Stomach (tissue), 8 donors: ENCODE measurements at regions not wholly inside any gene's neighbourhood (a gene's known extent, or its start where the extent isn't known, plus 50 kb on each side); places are given as distances from the start of the nearest gene placed in this dataset.

ENCODE experiments used
- DNase-seq, 2 donors: peaks; one replicate each; pipeline versions ENCODE4 v3.0.0 to v3.0.0-alpha.2; 2013 to 2019
- H3K27ac ChIP-seq, 5 donors: fragments of 200-600 bp in 4 of 5; sonication (generic) in 4 of 5; one replicate each; pipeline ENCODE4 v1.5.1; 2013 to 2019; ENCODE audit warnings: mild to moderate bottlenecking in 1 of 5, moderate library complexity in 1 of 5
- H3K27me3 ChIP-seq, 3 donors: fragments of 200-600 bp; sonication (generic); one replicate each; pipeline ENCODE4 v1.5.1; 2017 to 2019; ENCODE audit warnings: mixed run types in 1 of 3
- H3K36me3 ChIP-seq, 4 donors: fragments of 200-600 bp; sonication (generic); 1 replicate in 3 of 4; 2 replicates in 1 of 4; pipeline ENCODE4 v1.5.1; 2016 to 2019
- H3K4me1 ChIP-seq, 4 donors: fragments of 200-600 bp; sonication (generic); one replicate each; pipeline ENCODE4 v1.5.1; 2016 to 2019
- H3K4me3 ChIP-seq, 4 donors: fragments of 200-600 bp; sonication (generic) in 3 of 4; one replicate each; pipeline ENCODE4 v1.5.1; 2016 to 2019; ENCODE audit warnings: mild to moderate bottlenecking in 1 of 4
- H3K9me3 ChIP-seq, 4 donors: fragments of 200-600 bp; sonication (generic); one replicate each; pipeline ENCODE4 v1.5.1; 2016 to 2019
- EP300 ChIP-seq: sonication (generic); formaldehyde crosslinking; IDR thresholded peaks from one replicate; pipeline ENCODE4 v1.6.1; 2017; ENCODE audit warnings: antibody characterized with exemption
- POLR2A ChIP-seq, 4 donors: fragments of 450-650 bp; IDR thresholded peaks; one replicate each; pipeline ENCODE4 v1.6.1; 2016; ENCODE audit warnings: antibody characterized with exemption in 4 of 4, control low read depth in 2 of 4, mild to moderate bottlenecking in 1 of 4, moderate library complexity in 1 of 4
- POLR2AphosphoS5 ChIP-seq, 3 donors: sonication (generic); formaldehyde crosslinking; IDR thresholded peaks; one replicate each; pipeline ENCODE4 v1.6.1; 2016; ENCODE audit warnings: antibody characterized with exemption in 3 of 3
- WGBS, 5 donors: extraction: QIAGEN DNeasy Blood & Tissue Kit in 3 of 5; methylation state at CpG; one replicate each; pipeline versions ENCODE4 v1.1.5 to v1.1.7; 2013 to 2018; 5-methylcytosine and 5-hydroxymethylcytosine counted together
- intact Hi-C: fragments of 100-400 bp; cut with DNase I; formaldehyde crosslinking; loops from one replicate; pipeline ENCODE4 v1.15.1; 2023; ENCODE audit warnings: low total_unique reads
- TF ChIP-seq, protein P1 (sequence below), 7 experiments: fragments of 450-650 bp in 4 of 7; fragments of 200-600 bp in 3 of 7; sonication (generic) in 3 of 7; IDR thresholded peaks; one replicate each; pipeline ENCODE4 v1.5.1; 2016 to 2019; ENCODE audit warnings: antibody characterized with exemption in 7 of 7, control low read depth in 2 of 7, mild to moderate bottlenecking in 1 of 7
- donor health status: healthy with polysubstance abuse.
- donor health status: Bipolar disorder and iron deficiency.
- donor health status: healthy.

DNA sequence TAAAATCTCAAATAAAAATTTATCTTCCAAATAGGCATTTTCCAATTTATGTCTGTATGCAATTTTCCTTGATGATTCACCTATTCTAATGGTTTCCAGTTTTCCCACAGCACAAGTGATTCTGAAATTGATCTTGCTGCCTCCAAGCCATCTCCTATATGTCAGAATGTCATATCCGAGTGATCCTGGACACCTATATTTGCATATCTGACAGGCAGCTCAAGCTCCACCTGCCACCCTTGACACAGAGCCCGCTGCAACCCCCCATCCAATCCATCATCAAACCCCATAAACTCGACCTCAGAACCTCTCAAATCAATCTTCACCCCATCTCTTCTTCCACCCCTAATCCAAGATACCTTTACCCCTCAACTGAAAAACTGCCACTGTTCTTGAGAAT lies 579.5 kb downstream of the EPHB1 start:
- Histone ChIP-seq H3K4me3 (no peak overlapping the region), H3K4me1 (no peaks in the 10 kb centered on the region), H3K27me3 (no peaks in the 10 kb centered on the region), H3K27ac (no peak overlapping the region), H3K36me3 (no peaks in the 10 kb centered on the region), H3K9me3 (no peaks in the 10 kb centered on the region)
- no peak for DNase-seq
- intact Hi-C loops, result no loop called here
- 56 to 74% (median 69%) methylated on average over 3 of the region's 3 CpGs for WGBS, 5 donors
- TF ChIP-seq POLR2AphosphoS5 (IDR thresholded peaks at IDR 0.05) (no peak), EP300 (no peak), POLR2A (IDR thresholded peaks at IDR 0.05) (no peak)
- TF ChIP-seq, protein P1, sequence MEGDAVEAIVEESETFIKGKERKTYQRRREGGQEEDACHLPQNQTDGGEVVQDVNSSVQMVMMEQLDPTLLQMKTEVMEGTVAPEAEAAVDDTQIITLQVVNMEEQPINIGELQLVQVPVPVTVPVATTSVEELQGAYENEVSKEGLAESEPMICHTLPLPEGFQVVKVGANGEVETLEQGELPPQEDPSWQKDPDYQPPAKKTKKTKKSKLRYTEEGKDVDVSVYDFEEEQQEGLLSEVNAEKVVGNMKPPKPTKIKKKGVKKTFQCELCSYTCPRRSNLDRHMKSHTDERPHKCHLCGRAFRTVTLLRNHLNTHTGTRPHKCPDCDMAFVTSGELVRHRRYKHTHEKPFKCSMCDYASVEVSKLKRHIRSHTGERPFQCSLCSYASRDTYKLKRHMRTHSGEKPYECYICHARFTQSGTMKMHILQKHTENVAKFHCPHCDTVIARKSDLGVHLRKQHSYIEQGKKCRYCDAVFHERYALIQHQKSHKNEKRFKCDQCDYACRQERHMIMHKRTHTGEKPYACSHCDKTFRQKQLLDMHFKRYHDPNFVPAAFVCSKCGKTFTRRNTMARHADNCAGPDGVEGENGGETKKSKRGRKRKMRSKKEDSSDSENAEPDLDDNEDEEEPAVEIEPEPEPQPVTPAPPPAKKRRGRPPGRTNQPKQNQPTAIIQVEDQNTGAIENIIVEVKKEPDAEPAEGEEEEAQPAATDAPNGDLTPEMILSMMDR (IDR thresholded peaks at IDR 0.05), result no peak

DNA sequence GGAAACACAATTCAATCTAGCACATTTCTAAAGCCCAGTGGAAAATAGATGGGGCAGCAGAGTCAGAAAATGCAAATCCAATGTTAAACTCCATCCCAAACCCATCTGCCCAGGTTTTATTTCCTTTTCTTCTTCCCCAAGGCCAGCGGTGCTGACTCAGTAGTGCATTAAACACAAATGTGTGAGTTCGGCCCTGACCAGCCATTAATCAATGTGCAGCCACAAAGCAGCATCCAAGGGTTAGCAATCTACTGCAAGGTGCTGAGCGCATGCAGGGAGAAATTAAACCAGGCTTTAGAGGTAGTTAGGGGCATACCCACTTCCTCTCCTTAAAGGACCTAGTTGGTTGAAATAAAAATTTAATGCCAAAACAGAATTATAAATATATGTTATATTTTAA lies 583.3 kb upstream of the PPP2R3A start:
- Histone ChIP-seq H3K4me3 (no peak overlapping the region), H3K27me3 (no peaks in the 10 kb centered on the region), H3K9me3 (no peaks in the 10 kb centered on the region), H3K4me1 (no peaks in the 10 kb centered on the region), H3K27ac (no peak overlapping the region), H3K36me3 (no peaks in the 10 kb centered on the region)
- no peak for DNase-seq
- 64 to 81% (median 70%) methylated on average over 3 of the region's 3 CpGs for WGBS, 5 donors
- TF ChIP-seq POLR2AphosphoS5 (IDR thresholded peaks at IDR 0.05), result no peak
- TF ChIP-seq, protein P1 (IDR thresholded peaks at IDR 0.05), result no peak
- TF ChIP-seq POLR2A (IDR thresholded peaks at IDR 0.05), result no peak
- no peak for TF ChIP-seq EP300
- intact Hi-C loops, result no loop called here

DNA sequence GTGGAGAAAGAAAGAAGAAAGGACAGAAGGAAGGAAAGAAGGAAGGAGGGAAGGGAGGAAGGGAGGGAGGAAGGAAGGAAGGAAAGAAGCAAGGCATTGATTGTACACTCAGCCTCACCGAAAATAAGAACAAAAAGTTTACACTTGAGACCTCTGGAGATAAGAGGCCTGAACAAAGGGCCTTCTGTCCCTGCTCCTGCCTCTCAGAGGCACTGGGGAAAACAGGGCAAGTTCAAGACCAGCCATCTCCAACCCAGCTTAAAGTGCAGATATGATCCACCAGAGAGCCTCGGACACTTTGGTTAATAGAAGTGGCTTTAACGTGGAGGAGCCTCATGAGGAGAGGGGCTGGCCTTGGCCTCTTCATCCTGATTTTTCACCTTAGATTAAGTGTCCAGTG lies 582.9 kb upstream of the PPP2R3A start:
- no peak for DNase-seq
- TF ChIP-seq POLR2A (IDR thresholded peaks at IDR 0.05), result no peak
- Histone ChIP-seq H3K36me3 (no peaks in the 10 kb centered on the region), H3K9me3 (no peaks in the 10 kb centered on the region), H3K27ac (no peak overlapping the region), H3K27me3 (no peaks in the 10 kb centered on the region), H3K4me3 (no peak overlapping the region), H3K4me1 (no peaks in the 10 kb centered on the region)
- WGBS, 5 donors, result 30 to 39% (median 37%) methylated on average over 3 of the region's 3 CpGs
- intact Hi-C loops, result no loop called here

DNA sequence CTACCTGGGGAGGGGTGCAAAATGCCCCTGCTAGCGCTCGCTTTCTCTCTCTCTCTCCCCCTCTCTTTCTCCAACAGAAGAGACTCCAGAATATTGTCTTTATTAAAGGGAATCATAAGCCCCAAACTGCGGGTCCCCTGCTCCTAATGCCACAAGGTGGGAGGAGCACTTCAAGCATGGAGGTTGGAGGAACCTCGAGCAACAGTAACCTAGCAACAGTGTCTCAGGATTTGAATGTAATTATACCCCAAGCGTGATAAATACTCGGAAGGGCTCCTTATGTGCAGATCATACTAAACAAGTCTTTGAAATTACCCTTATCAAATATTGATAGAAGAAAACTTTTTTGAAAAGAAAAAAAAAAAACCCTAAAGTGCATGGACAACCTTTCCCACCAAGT lies 582.2 kb upstream of the PPP2R3A start:
- Histone ChIP-seq H3K9me3 (peaks cover 0 to 1% (median 0%) of the 10 kb centered on the region in 4 donors), H3K27me3 (no peaks in the 10 kb centered on the region), H3K27ac (no peak overlapping the region), H3K4me3 (no peak overlapping the region), H3K4me1 (no peaks in the 10 kb centered on the region), H3K36me3 (no peaks in the 10 kb centered on the region)
- intact Hi-C loops, result no loop called here
- TF ChIP-seq POLR2AphosphoS5 (IDR thresholded peaks at IDR 0.05) (no peak), EP300 (no peak), POLR2A (IDR thresholded peaks at IDR 0.05) (no peak)
- TF ChIP-seq, protein P1 (IDR thresholded peaks at IDR 0.05), result no peak
- 46 to 71% (median 61%) methylated on average over 6 of the region's 6 CpGs for WGBS, 5 donors
- DNase-seq, result no peak

DNA sequence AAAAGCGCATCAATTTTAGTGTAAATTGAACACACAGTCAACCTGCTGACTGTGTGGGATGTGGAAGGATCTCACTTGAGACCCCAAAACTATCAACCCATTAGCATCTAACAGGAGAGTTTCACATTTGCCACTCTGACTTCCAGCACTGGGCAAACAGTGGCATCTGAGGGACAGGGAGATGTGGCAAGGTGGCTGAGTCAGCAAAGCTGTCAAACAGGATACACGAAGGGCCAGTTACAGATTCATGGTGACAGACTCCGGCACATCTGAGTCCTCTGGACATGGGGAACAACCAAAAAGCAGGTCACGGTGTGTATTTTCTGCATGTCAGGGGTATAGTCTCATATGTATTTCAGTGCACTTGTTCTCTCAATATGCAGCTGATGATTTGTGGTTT lies 573.4 kb upstream of the PPP2R3A start:
- Histone ChIP-seq H3K27ac (no peak overlapping the region), H3K9me3 (peaks cover 0 to 43% (median 31%) of the 10 kb centered on the region in 4 donors), H3K27me3 (no peaks in the 10 kb centered on the region), H3K36me3 (no peaks in the 10 kb centered on the region), H3K4me3 (no peak overlapping the region), H3K4me1 (no peaks in the 10 kb centered on the region)
- 80 to 88% (median 82%) methylated on average over 4 of the region's 4 CpGs for WGBS, 5 donors
- TF ChIP-seq EP300 (no peak), POLR2AphosphoS5 (IDR thresholded peaks at IDR 0.05) (no peak), POLR2A (IDR thresholded peaks at IDR 0.05) (no peak)
- TF ChIP-seq, protein P1 (IDR thresholded peaks at IDR 0.05), result no peak
- intact Hi-C loops, result no loop called here
- DNase-seq, result no peak
